ENCODE measurements at regions not wholly inside any gene's neighbourhood (a gene's known extent, or its start where the extent isn't known, plus 50 kb on each side); places are given as distances from the start of the nearest gene placed in this dataset.

- peak in 3 of 4 experiments; percentile 2 to 12 (median 11) for DNase-seq
These were observed 333.9 kb downstream of the UQCRFS1 start for GRCh38 chr19:28878862-28879566.

GRCh38 chr19:28876609-28877123 lies 336.3 kb downstream of the UQCRFS1 start:
- no peak for DNase-seq

GRCh38 chr19:28874742-28875141 lies 338.2 kb downstream of the UQCRFS1 start:
- no peak for DNase-seq

- DNase-seq: no peak
These were observed 339.6 kb downstream of the UQCRFS1 start for GRCh38 chr19:28873301-28873700.

- DNase-seq: no peak
These were observed 341.7 kb downstream of the UQCRFS1 start for GRCh38 chr19:28871099-28871725.

GRCh38 chr19:28869459-28869858 lies 343.5 kb downstream of the UQCRFS1 start:
- DNase-seq: no peak

GRCh38 chr19:28868836-28869235 lies 344.1 kb downstream of the UQCRFS1 start:
- DNase-seq: no peak

GRCh38 chr19:28867978-28868377 lies 345.0 kb downstream of the UQCRFS1 start:
- no peak for DNase-seq

- DNase-seq: no peak
These were observed 348.3 kb downstream of the UQCRFS1 start for GRCh38 chr19:28864577-28865042.

GRCh38 chr19:28864024-28864503 lies 348.9 kb downstream of the UQCRFS1 start:
- DNase-seq: no peak

GRCh38 chr19:28862238-28862637 lies 350.7 kb downstream of the UQCRFS1 start:
- DNase-seq: no peak

- no peak for DNase-seq
These were observed 353.1 kb downstream of the UQCRFS1 start for GRCh38 chr19:28859811-28860210.

- no peak for DNase-seq
These were observed 354.0 kb downstream of the UQCRFS1 start for GRCh38 chr19:28858933-28859332.

- no peak for DNase-seq
These were observed 355.0 kb downstream of the UQCRFS1 start for GRCh38 chr19:28857967-28858366.

- DNase-seq: no peak
These were observed 357.7 kb downstream of the UQCRFS1 start for GRCh38 chr19:28855216-28855615.

GRCh38 chr19:28847468-28847867 lies 365.5 kb downstream of the UQCRFS1 start:
- no peak for DNase-seq

- DNase-seq: no peak
These were observed 366.7 kb downstream of the UQCRFS1 start for GRCh38 chr19:28846094-28846812.

GRCh38 chr19:28843761-28844492 lies 369.0 kb downstream of the UQCRFS1 start:
- no peak for DNase-seq

GRCh38 chr19:28841531-28841930 lies 371.4 kb downstream of the UQCRFS1 start:
- DNase-seq: no peak

GRCh38 chr19:28840891-28841290 lies 372.1 kb downstream of the UQCRFS1 start:
- no peak for DNase-seq

- DNase-seq: no peak
These were observed 373.5 kb downstream of the UQCRFS1 start for GRCh38 chr19:28839455-28839854.

GRCh38 chr19:28838909-28839308 lies 374.0 kb downstream of the UQCRFS1 start:
- DNase-seq: no peak

GRCh38 chr19:28836421-28836820 lies 376.5 kb downstream of the UQCRFS1 start:
- DNase-seq: no peak
